ENCODE measurements at regions not wholly inside any gene's neighbourhood (a gene's known extent, or its start where the extent isn't known, plus 50 kb on each side); places are given as distances from the start of the nearest gene placed in this dataset.
A peak's percentile ranks its signal among the peaks of the same experiment; 100 is the strongest.

DNA sequence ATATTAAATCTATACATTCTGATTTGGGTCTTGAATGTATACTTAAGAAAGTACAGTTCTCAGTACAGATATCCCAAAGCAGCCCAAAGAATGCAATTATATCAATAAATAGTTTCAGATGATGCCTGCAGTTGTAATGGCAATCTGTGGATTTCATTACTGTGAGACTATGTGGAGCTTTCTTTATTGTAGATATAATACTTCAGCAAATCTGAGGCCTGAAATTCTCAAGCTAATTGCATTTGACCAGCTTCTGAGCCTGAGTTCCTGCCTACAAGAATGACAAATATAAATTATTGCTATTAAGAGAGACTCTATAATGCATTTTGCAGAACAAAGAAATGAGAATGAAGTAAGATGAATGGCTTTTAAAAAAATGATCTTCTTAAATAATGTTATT, 320.3 kb downstream of the DKK2 start:
- H3K36me3 Mint-ChIP-seq, result no peaks in the 10 kb centered on the region
- H3K27me3 ChIP-seq (ENCODE audit: control insufficient read depth in 2 of 2, insufficient read depth in 2 of 2, low read length in 2 of 2), result no peaks in the 10 kb centered on the region
- no peaks in the 10 kb centered on the region for H4K20me1 ChIP-seq (ENCODE audit: insufficient read depth, low read length)
- no peaks in the 10 kb centered on the region for H3K79me2 ChIP-seq (ENCODE audit: insufficient read depth, low read length)
- no peak overlapping the region for H3K9ac ChIP-seq (ENCODE audit: insufficient read depth, low read length, poor library complexity, severe bottlenecking)
- H3K4me1 ChIP-seq (ENCODE audit: control insufficient read depth in 1 of 2, insufficient read depth in 2 of 2, low read length in 2 of 2), result peaks cover 0 to 2% of the 10 kb centered on the region in 2 donors
- intact Hi-C loops (cut with micrococcal nuclease), result no loop called here
- no peak for TF ChIP-seq CTCF (IDR thresholded peaks at IDR 0.05)
- no peak for DNase-seq
- peaks cover 0 to 14% (median 2%) of the 10 kb centered on the region in 7 donors for H3K9me3 Mint-ChIP-seq
- H3K9me3 ChIP-seq (replicated peaks in 1 of 2; ENCODE audit: control insufficient read depth in 1 of 2, insufficient read depth in 1 of 2, low read length in 2 of 2), result no peaks in the 10 kb centered on the region
- H3K4me1 Mint-ChIP-seq, result no peaks in the 10 kb centered on the region
- H3K27ac ChIP-seq (ENCODE audit: low read depth in 1 of 2, low read length in 2 of 2), result no peak overlapping the region
- no peak overlapping the region for H2AFZ ChIP-seq (ENCODE audit: insufficient read depth, low read depth, low read length, poor library complexity, severe bottlenecking)
- no peak overlapping the region for H3K4me2 ChIP-seq (replicated peaks; ENCODE audit: extremely low read depth, low read length, poor library complexity, severe bottlenecking)
- H3K4me3 ChIP-seq (replicated peaks in 1 of 3; ENCODE audit: low read depth in 2 of 3, low read length in 3 of 3), result no peak overlapping the region
- H3K36me3 ChIP-seq (replicated peaks in 1 of 2; ENCODE audit: control insufficient read depth in 1 of 2, insufficient read depth in 2 of 2, low read length in 2 of 2), result no peaks in the 10 kb centered on the region
- no peak overlapping the region for H3K4me3 Mint-ChIP-seq
- H3K27ac Mint-ChIP-seq, result no peak overlapping the region
- peaks cover 0 to 5% (median 2%) of the 10 kb centered on the region in 3 donors for H3K27me3 Mint-ChIP-seq (ENCODE audit: low read depth in 3 of 3)

DNA sequence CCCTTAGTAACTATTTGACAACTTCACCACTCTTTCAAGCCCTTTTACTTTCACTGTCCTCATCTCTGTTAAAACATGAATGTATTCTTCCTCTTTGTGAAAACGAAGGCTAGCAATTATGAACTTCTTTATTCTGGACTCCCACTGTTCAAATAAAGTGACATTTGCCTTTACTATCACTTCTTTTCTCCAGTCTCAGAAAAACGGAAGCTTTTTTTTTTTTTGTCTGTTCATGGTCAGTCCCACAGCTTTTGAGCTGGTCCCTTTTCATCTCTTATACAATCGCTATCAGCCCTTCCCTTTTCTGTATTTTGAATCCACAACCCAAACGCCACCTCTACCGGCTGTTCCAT, 327.7 kb downstream of the DKK2 start:
- WGBS (ENCODE audit: insufficient coverage), result 0% methylated on average over 1 of the region's 5 CpGs
- Histone ChIP-seq H3K36me3 (replicated peaks in 1 of 2; ENCODE audit: control insufficient read depth in 1 of 2, insufficient read depth in 2 of 2, low read length in 2 of 2) (no peaks in the 10 kb centered on the region), H3K4me1 (ENCODE audit: control insufficient read depth in 1 of 2, insufficient read depth in 2 of 2, low read length in 2 of 2) (peaks cover 25 to 27% of the 10 kb centered on the region in 2 donors), H3K27ac (ENCODE audit: low read depth in 1 of 2, low read length in 2 of 2) (peak overlapping the region; percentile 78 to 87), H3K27me3 (ENCODE audit: control insufficient read depth in 2 of 2, insufficient read depth in 2 of 2, low read length in 2 of 2) (no peaks in the 10 kb centered on the region), H3K9me3 (replicated peaks in 1 of 2; ENCODE audit: control insufficient read depth in 1 of 2, insufficient read depth in 1 of 2, low read length in 2 of 2) (no peaks in the 10 kb centered on the region), H2AFZ (ENCODE audit: insufficient read depth, low read depth, low read length, poor library complexity, severe bottlenecking) (no peak overlapping the region), H3K4me2 (replicated peaks; ENCODE audit: extremely low read depth, low read length, poor library complexity, severe bottlenecking) (peak overlapping the region; percentile 58), H3K4me3 (replicated peaks in 1 of 3; ENCODE audit: low read depth in 2 of 3, low read length in 3 of 3) (peak overlapping the region in 1 of 3 experiments; percentile 39), H4K20me1 (ENCODE audit: insufficient read depth, low read length) (no peaks in the 10 kb centered on the region), H3K79me2 (ENCODE audit: insufficient read depth, low read length) (no peaks in the 10 kb centered on the region), H3K9ac (ENCODE audit: insufficient read depth, low read length, poor library complexity, severe bottlenecking) (peak overlapping the region; percentile 5)
- peak; percentile 38 to 66 (median 56) for DNase-seq
- Mint-ChIP-seq H3K9me3 (peaks cover 1 to 16% (median 4%) of the 10 kb centered on the region in 7 donors), H3K27ac (peak overlapping the region; percentile 88 to 98 (median 95)), H3K4me1 (peaks cover 23% of the 10 kb centered on the region), H3K27me3 (ENCODE audit: low read depth in 3 of 3) (peaks cover 0 to 3% (median 2%) of the 10 kb centered on the region in 3 donors), H3K36me3 (no peaks in the 10 kb centered on the region), H3K4me3 (peak overlapping the region in 1 of 2 donors; percentile 69)
- intact Hi-C loops (cut with micrococcal nuclease), result no loop called here
- TF ChIP-seq CTCF (IDR thresholded peaks at IDR 0.05), result no peak
